ENCODE measurements at regions not wholly inside any gene's neighbourhood (a gene's known extent, or its start where the extent isn't known, plus 50 kb on each side); places are given as distances from the start of the nearest gene placed in this dataset.
"Not testable (repeated sequence)": the region's sequence is repeated elsewhere in the genome, so short reads cannot be mapped to it uniquely, and the experiment has no call there.

GRCh38 chrX:77003956-77004355 is 443.2 kb upstream of the FGF16 start:
- DNase-seq = peak; percentile 1

DNA sequence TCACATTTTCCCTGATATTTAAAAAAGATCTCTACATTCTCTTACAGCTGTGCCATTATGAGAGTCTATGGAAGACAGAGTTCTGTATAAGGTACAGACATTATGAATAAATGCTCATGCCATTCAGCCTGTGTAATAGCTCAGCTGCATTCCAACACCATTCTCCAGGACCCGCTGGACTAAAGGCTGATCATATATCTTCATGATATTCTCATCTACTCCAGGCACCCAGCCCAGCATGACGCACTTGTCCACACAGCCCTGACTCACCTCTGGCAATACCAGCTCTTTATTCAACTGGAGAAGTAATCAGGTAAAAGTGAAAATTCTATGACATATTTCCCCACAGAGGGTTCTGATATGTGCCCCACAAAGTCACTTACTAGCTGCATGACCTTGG is 437.5 kb upstream of the FGF16 start:
- DNase-seq = no peak

GRCh38 chrX:77014377-77015372 is 432.5 kb upstream of the FGF16 start:
- DNase-seq = no peak

DNA sequence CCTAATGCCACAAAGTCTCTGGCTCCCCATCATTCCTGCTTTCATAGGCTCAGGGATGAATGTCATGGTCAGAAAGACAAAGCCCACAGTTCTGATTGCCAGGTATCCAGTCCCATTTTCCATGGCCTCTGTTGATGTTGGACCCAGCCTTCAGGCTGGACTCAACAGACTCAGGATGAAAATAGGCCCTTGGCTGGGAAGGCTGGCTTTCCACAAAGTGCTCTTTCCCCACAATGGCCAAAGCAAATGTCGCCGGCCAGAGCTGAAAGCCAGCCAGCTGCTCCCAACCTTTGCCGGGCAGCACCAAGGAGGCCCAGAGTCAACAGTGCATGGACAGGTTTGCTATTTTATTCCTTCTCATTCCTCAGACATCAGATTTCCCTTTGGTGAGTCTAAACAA is 430.1 kb upstream of the FGF16 start:
- no peak for DNase-seq

GRCh38 chrX:77046180-77046810 is 400.9 kb upstream of the FGF16 start:
- not testable (repeated sequence) for DNase-seq

DNA sequence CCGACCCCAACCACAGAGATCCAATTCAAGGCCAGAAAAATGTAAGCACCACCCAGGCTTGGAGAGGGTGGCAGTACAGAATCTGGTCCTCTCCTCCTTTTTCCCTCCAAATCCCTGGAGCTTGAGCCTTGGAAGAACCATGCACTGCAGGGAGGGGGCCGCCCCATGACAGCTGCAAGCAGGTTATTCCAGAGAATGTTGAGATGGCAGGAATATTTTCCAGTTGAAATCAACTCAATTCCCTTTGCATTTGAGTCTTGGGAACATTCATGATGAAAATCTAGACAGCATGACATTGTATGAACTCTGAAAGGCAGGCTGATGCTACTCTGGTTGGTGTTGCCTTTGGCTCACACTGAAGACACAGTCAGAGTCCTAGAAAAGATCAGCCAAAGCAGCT is 386.6 kb upstream of the FGF16 start:
- no peak for DNase-seq

DNA sequence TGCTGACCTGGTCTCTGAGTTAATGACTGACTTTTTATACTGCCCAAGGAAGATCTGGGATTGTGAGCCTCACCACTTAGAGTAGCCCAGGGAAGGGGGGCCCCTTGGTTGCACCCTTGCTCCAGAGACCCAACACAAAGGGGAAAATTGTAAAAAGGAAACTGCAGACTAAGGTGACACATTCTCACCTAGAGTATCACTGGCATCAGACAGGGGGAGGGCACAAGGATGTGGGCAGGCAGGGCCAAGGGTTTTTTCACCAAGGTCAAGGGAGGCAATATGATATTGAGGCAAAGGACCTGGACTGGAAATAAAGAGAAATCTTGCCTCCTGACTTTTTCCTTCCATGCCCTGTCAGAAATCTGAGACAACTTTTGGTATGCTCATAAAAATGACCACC is 386.2 kb upstream of the FGF16 start:
- DNase-seq = no peak

DNA sequence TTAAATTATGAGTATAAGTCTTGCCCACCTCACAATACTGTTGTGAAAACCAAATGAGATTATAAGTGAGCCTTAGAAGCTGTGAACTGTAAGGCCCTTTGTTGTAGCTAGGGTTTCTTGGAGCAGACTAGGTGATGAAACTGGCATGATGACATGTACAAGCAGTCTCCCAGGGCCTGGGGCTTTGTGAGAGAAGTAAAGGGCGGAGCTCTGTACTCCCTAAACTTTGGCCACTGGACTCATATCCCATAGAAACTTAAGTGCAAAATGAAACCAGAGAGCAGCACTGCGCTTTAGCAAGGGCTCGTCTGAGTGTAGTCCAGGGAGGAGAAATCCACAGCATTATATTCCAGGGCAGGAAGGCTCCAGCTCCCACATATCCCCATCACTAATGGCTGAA is 385.6 kb upstream of the FGF16 start:
- DNase-seq = no peak

DNA sequence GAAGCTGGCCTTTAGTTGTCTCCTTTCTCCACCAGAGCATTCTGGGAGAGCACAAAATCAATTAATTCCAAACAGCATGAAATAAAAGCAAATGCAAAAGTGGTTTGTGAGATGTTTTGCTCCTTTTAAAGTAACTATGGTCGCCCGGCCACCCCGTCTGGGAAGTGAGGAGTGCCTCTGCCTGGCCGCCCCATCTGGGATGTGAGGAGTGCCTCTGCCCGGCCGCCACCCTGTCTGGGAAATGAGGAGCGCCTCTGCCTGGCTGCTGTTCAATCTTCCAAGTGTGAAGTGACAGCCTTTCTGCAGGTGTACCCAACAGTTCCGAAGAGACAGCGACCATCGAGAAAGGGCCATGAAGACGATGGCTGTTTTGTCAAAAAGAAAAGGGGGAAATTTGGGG is 381.3 kb upstream of the FGF16 start:
- DNase-seq = no peak

GRCh38 chrX:77070202-77070918 is 376.8 kb upstream of the FGF16 start:
- no peak for DNase-seq

GRCh38 chrX:77076896-77077295 is 370.3 kb upstream of the FGF16 start:
- DNase-seq = no peak

DNA sequence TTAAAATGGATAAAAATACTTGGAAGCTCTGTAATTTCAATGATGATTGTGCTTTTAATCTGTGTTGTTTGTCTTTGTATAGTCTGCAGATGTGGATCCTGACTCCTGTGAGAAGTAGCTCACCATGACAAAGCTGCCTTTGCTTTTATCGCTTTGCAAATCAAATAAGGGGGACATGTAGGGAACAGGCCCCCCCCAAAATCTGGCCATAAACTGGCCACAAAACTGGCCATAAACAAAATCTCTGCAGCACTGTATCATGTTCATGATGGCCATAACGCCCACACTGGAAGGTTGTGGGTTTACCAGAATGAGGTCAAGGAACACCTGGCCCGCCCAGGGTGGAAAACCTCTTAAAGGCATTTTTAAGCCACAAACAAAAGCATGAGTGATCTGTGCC is 366.0 kb upstream of the FGF16 start:
- not testable (repeated sequence) for DNase-seq

GRCh38 chrX:77085372-77085771 is 361.8 kb upstream of the FGF16 start:
- no peak for DNase-seq

DNA sequence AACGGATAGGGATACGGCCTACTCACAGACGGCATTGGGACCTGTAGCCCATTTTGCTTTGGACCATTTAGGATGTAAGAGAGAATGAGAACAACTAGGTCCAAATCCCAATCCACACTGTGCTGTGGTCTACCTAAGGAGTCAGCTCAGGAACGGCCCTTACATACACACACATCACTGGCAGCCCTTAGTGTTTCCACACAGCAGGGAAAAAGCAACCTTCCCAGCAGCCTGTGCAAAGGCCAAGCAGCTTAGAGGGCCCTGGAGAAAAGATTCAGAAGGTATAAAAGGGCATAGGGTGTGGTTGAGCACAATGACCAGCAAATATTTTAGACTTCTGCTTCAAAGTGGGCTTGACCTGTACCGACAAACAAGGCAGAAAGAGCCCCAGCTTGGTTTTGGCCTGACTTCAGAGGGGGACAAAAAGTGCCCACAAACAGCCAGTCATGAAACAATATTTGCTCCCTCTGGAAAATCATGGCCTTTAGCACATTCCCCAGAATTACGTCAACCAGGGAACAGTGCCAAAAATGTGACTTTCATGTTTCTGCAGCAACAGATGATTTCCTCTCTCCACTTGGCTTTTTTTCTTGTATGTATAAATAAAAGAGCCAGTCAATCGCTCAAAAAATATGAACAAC is 359.5 kb upstream of the FGF16 start:
- DNase-seq = no peak

DNA sequence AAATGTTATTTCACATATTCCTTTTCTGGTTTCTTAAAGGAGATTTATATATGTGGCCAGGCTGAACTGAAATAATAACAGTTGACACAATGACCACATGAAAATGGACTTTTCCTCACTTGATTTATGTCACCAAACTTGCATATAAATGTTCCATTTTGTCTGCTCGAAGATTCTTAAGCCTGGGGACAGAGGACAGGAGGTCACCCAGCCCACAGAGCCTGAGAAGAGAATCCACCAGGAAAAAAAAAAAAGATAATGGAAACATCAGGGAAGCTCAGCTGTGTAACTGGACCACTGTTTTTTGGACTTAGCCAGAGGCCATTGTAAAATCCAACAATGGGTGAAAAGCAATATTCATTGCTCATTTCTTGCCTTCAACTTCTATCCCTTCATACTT is 359.0 kb upstream of the FGF16 start:
- DNase-seq = no peak

GRCh38 chrX:77114501-77114900 is 332.7 kb upstream of the FGF16 start:
- no peak for DNase-seq

DNA sequence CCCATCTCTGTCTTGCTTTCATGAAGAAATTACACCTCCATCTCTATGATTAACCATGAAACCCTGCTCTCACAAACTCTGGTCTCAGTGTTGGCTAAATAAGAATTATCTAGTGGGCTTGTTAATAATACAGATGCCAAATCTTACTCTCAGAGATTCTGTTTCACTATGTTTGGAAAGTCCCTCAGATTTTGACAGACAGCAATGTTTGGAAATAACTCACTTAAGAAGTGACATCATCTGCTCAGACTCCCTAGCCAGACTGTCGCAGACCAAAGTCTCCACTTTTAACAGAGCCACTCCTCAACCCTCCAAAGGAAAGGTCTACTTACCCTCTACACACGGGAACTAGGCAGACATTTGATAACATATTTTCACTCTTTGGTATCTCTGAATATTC is 328.5 kb upstream of the FGF16 start:
- no peak for DNase-seq

DNA sequence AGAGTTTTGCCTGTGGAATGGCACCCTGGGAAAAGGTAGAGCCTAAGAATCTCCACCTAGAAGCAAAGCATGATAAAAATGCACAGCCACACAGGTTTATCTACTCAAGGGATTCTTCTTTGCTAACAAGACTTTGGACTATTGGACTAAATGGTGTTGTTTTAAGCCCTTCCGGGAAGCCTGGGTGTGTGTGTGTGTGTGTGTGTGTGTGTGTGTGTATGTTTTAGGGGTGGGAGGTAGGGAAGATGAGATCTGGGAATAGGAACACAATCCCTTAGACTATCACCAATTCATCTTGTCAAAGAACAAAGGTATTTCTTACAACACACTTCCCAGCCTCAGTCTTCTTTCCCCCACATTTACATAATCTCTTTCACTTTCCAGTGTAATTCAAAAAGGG is 327.5 kb upstream of the FGF16 start:
- no peak for DNase-seq

DNA sequence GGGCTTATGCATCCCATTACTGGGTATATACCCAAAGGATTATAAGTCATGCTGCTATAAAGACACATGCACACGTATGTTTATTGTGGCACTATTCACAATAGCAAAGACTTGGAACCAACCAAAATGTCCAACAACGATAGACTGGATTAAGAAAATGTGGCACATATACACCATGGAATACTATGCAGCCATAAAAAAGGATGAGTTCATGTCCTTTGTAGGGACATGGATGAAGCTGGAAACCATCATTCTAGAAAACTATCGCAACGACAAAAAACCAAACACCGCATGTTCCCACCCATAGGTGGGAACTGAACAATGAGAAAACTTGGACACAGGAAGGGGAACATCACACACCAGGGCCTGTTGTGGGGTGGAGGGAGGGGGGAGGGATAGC is 323.3 kb upstream of the FGF16 start:
- not testable (repeated sequence) for DNase-seq

GRCh38 chrX:77127571-77127970 is 319.6 kb upstream of the FGF16 start:
- DNase-seq = not testable (repeated sequence)

GRCh38 chrX:77143907-77144306 is 303.3 kb upstream of the FGF16 start:
- no peak for DNase-seq

DNA sequence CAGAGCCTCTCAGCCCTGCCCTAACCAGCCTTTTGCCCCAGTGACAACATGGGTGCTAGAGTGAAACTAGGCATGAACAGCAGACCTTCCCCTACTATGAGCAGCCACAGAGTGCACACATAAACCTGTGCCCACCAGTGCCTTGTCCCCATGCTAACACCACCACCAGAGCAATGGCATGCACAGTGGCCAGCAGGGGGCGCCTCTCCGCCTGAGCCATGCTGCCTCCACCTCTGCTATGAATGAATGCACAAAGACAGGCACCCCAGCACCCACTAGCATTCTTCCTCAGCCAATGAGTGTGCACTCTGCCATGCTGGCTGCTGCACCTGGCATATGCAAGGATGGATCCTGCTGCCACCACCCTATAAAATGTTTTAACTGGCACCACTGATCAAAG is 286.9 kb upstream of the FGF16 start:
- DNase-seq = no peak

DNA sequence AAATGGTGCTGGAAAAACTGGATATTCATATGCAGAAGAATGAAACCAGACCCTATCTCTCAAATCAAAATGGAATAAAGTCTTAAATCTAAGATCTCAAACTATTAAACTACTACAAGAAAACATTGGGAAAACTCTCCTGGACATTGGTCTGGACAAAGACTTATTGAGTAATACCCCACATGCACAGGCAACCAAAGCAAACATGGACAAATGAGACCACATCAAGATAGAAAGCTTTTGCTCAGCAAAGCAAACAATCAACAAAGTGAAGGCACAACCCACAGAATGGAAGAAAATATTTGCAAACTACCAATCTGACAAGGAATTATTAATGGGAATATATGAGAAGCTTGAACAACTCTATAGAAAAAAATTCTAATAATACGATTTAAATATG is 284.4 kb upstream of the FGF16 start:
- DNase-seq = no peak

Data from GDM1 (cell line).